HG02642 (cell line): ENCODE measurements at regions not wholly inside any gene's neighbourhood (a gene's known extent, or its start where the extent isn't known, plus 50 kb on each side); places are given as distances from the start of the nearest gene placed in this dataset.
"Not testable (repeated sequence)": the region's sequence is repeated elsewhere in the genome, so short reads cannot be mapped to it uniquely, and the experiment has no call there.

ENCODE experiments used
- ATAC-seq: cut with Tn5 transposase; IDR thresholded peaks from one replicate; pipeline ENCODE4 v1.9.1; 2021; ENCODE audit warnings: mild to moderate bottlenecking; ENCODE audit not compliant: unreplicated experiment, poor library complexity

GRCh38 chr10:106395041-106395749 is 769.3 kb downstream of the SORCS1 start:
- ATAC-seq = no peak

DNA sequence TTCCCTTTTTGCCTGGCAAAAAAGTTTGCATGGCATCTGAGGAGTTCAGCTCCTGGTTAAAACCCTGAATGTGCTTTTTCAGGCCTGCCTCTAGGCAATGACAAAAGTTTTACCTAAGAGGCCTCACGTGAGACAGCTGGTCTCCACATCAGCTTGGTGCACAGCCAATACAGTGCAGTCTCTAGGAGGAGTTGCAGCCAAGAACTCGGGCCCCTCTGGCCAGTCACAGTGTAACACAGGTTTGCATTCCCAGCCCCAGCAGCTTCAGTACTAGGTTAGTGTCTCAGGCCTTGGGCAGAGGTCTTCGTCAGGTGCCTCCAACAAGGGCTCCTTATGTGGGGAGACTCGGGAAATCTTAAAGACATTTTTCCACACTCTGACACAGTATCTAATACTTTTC is 771.7 kb downstream of the SORCS1 start:
- no peak for ATAC-seq

DNA sequence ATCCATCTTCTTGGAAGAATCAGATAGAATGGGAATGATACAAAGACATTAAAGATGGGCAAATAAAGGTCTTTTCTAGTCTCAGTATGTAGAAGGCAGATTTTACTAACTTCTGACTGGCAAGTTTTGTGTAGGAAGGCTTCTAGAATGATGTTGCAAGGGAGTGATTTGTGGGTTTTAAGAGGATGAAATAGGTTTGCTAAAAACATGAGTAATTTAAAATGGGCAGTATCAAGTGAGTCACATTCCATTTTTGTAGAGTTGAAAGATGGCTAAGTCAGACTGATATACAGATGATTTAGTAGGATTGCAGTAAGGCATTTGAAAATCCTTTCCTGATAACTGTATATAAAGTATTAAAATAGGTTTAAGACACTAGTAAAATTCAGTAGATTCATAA is 777.4 kb downstream of the SORCS1 start:
- no peak for ATAC-seq

GRCh38 chr10:106384496-106384895 is 780.0 kb downstream of the SORCS1 start:
- no peak for ATAC-seq

DNA sequence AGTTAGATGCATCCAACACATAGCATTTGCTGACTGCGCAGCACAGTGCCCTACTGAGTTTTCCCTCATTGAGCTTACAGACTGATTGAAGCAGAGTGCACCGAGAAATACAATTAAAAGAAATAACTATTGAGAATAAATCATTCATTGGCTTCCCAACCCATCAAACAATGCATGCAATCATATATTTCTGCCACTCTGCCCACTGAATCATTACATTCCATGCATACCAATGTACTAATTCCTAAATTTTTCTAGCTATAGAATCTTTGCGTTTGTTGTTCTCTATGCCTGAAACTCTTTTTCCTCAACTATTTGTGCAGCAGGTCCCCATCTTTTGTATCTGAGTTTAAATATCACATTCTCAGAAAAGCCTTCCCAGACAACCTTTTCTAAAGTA is 783.8 kb downstream of the SORCS1 start:
- no peak for ATAC-seq

DNA sequence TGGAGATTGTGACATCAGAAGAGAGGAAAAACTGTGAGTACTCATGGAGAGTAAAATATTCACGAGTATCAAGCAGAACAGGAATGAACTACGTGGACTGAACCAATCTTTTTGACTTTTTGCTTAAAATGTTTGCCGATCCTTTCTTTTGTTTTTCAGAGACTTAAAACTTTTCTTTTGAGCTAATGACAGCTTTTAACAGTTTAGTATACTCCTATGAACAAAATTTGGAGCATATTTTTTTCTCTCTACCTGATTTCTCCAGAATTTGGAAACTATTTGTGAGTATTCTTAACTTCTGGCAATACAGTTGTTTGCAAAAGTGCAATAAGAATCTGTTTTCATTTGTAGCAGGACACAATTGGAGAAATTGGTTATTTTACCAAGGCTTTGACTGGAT is 786.3 kb downstream of the SORCS1 start:
- no peak for ATAC-seq

DNA sequence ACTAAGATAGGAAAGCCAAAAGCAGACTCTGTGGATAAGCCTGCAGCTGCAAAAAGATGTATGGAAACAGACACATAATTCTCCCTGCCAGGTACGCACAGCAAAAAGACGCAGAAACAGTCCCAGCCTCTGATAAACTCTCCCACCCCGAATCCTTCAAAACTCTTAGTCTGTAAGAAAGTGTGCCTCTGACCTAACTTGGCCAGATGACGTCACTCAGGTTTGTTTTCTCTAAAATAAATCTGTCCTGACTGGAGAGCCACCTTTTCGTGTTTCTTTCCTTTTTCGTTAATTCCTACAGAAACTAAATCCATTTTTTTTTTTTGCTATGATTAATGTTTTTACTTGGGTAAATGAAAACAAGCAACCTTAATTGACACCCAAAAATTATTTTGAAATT is 793.8 kb downstream of the SORCS1 start:
- ATAC-seq = no peak

- no peak for ATAC-seq
Measured at GRCh38 chr10:106360870-106361269, 803.6 kb downstream of the SORCS1 start.

- no peak for ATAC-seq
Measured at GRCh38 chr10:106355450-106355849, 809.1 kb downstream of the SORCS1 start.

GRCh38 chr10:106348933-106349332 is 815.6 kb downstream of the SORCS1 start:
- ATAC-seq = no peak

DNA sequence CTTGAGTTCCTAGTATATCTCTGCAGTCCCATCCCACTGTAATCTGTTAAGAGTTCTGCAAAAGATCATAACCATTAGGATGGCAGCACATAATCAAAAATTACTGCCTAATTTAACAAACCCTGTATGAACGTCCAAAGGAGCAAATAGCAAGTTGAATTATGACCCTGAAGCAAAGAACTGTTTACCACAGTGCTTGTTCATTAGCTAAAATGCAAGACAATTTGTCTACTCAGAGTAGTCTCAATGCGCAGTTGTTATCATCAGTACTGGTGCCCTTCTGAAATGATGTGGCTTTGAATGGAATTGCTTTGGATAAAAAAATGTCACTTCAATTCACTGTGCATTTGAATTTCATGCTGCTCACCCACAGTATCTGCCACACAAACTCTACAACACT is 817.0 kb downstream of the SORCS1 start:
- ATAC-seq = no peak

GRCh38 chr10:106343539-106343938 is 821.0 kb downstream of the SORCS1 start:
- ATAC-seq = not testable (repeated sequence)

GRCh38 chr10:106341356-106341755 is 823.1 kb downstream of the SORCS1 start:
- no peak for ATAC-seq

DNA sequence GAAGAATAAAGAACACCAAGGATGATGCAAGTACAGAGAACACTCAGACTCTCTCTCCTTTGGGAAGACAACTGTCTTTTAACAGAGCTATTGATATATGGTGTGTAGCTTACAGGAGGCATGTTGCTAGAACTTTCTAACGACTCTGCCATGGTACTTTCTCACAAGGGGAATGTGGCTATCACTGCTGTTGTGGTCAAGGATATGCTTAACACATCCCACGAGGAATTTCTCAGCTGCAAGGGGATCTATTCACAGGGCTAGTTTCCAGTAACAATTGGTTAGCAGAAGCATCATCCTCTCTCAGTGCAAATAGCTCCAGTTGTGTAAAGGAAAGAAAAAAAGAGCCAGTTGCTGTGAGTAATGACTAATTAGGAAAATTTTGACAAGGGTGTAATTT is 826.0 kb downstream of the SORCS1 start:
- no peak for ATAC-seq

- ATAC-seq = no peak
Measured at GRCh38 chr10:106336874-106337273, 827.6 kb downstream of the SORCS1 start.

GRCh38 chr10:106327747-106328146 is 836.8 kb downstream of the SORCS1 start:
- no peak for ATAC-seq

GRCh38 chr10:106320876-106321275 is 843.6 kb downstream of the SORCS1 start:
- no peak for ATAC-seq

DNA sequence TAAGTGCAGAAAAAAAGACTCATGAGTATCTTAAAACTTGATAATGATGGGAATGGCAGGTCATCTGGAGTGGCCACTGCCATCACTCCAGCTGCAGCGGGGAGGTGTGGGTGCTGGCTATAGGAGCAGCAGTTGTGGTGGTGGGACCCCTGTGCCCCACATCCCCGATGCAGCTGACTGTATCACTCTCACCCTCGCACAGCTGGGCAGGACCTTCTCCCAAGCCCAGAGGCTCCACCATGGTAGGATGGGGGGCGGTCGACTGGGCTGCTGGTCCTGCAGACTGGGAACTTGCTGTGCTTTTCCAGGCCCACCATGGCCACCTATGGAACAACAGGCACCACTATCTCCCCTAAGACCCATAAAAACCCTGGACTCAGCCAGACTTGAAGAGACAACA is 844.4 kb downstream of the SORCS1 start:
- ATAC-seq = no peak

DNA sequence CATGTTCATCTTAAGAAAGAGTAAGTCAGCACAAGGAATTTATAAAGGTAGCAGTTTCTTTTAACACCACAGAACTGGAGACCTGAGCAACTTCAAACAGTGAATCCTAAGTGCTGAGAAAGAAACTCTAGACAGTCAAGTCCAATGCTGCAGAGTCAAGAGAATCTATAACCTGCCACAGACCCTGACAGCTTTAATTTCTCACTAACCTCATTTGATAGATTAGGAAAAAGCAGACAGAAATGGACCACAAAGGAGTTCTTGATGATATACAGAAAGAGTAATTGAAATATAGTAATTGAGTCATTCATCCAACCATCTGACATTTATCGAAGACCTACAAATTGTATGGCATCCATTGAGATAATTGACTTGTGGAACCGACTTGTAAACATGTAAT is 847.0 kb downstream of the SORCS1 start:
- ATAC-seq = no peak

- no peak for ATAC-seq
Measured at GRCh38 chr10:106313041-106313440, 851.5 kb downstream of the SORCS1 start.

- ATAC-seq = no peak
Measured at GRCh38 chr10:106312087-106312486, 852.4 kb downstream of the SORCS1 start.

DNA sequence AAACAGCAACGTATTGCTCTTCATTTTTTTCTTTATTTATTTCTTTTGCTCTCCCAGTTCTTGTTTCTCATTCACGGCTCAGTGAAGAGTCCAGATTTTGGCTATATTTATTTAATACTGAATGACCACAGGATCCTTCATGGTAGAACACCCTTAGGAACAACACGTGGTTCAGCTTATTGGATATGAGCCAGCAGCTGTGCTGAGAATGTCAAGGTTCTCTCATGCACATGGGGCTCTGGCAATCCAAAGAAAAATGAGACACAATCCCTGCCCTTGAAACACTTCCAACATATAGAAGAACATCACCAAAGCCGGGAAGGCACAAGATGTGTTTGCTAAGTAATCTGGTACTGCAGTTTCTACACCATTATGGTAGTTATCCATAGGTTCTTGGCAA is 852.9 kb downstream of the SORCS1 start:
- ATAC-seq = no peak

DNA sequence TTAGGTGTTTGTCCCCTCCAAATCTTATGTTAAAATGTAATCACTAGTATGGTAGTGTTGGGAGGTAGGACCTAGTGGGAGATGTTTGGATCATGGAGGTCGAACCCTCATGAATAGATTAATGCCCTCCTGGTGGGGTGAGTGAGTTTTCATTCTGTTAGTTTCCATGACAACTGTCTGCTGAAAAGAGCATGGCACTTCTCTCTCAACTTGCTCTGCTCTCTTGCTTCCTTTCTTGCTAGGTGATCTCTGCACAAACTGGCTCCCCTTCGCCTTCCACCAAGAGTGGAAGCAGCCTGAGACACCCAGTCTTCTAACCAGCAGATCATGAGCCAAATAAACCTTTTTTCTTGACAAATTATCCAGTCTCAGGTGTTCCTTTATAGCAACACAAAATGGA is 853.9 kb downstream of the SORCS1 start:
- no peak for ATAC-seq
